NT2/D1 (cell line): ENCODE measurements at regions not wholly inside any gene's neighbourhood (a gene's known extent, or its start where the extent isn't known, plus 50 kb on each side); places are given as distances from the start of the nearest gene placed in this dataset.
"Not testable (repeated sequence)": the region's sequence is repeated elsewhere in the genome, so short reads cannot be mapped to it uniquely, and the experiment has no call there.

Experiments used
- SUZ12 ChIP-seq: IDR thresholded peaks from 2 replicates; pipeline ENCODE4 v1.6.1; 2011; ENCODE audit not compliant: insufficient read length, insufficient read depth; ENCODE audit errors: extremely low read depth
- YY1 ChIP-seq: IDR thresholded peaks from 2 replicates; pipeline ENCODE4 v1.6.1; 2011; ENCODE audit not compliant: insufficient read length, insufficient read depth

DNA sequence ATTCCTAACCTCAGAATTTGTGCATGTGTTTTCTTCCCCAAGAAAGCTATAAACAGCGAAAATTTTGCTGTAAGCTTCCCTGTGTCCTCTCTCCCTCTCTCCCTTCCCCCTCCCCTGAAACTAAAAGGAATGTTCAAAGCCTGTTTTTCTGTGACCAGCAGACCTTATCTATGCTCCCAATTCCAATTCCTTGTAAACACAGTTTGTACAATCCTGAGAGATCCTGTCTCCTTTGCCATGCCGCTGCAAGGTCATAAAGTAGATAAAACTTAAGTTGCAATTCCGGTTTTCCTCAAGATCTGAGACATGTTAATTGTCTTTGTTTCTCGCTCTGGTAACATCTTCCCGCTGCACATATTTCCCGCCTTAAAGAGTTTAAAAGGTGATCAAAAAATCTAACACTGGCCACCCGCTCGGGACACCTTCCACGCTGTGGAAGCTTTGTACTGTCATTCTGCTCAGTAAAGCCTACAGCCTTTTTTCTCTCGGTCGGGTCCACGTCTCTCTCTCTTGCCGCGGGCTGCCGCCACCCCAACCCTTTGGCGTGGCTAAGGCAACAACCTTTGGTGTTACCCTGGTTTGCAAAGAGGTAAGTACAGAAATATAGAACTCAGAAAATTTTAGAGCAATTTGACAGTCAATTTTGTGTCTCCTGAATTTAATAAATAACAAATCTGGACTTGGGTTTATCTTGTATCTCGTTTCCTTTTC, 793.9 kb upstream of the GRM7 start:
- not testable (repeated sequence) for TF ChIP-seq SUZ12, YY1
